Esophagus muscularis mucosa (tissue), 4 donors: ENCODE measurements at regions not wholly inside any gene's neighbourhood (a gene's known extent, or its start where the extent isn't known, plus 50 kb on each side); places are given as distances from the start of the nearest gene placed in this dataset.
A peak's percentile ranks its signal among the peaks of the same experiment; 100 is the strongest.

Experiments used
- DNase-seq: peaks from one replicate; pipeline ENCODE4 v3.0.0-alpha.2; 2017; ENCODE audit errors: extremely low spot score
- H3K27ac ChIP-seq, 4 donors: fragments of 200-600 bp; sonication (generic); replicated peaks in 1 of 4; 1 replicate in 3 of 4; 2 replicates in 1 of 4; pipeline ENCODE4 v1.5.1; 2016 to 2019; ENCODE audit warnings: mild to moderate bottlenecking in 1 of 4
- H3K27me3 ChIP-seq, 4 donors: fragments of 200-600 bp; sonication (generic); one replicate each; pipeline versions ENCODE4 v1.5.1 to v1.6.0; 2016 to 2019
- H3K36me3 ChIP-seq, 4 donors: fragments of 200-600 bp; sonication (generic); one replicate each; pipeline ENCODE4 v1.5.1; 2016 to 2019
- H3K4me1 ChIP-seq, 4 donors: fragments of 200-600 bp; sonication (generic); one replicate each; pipeline ENCODE4 v1.5.1; 2016 to 2019
- H3K4me3 ChIP-seq, 4 donors: fragments of 200-600 bp; sonication (generic); 1 replicate in 2 of 4; 2 replicates in 2 of 4; pipeline ENCODE4 v1.5.1; 2016 to 2019; ENCODE audit warnings: mild to moderate bottlenecking in 4 of 4, moderate library complexity in 1 of 4
- H3K9me3 ChIP-seq, 4 donors: fragments of 200-600 bp; sonication (generic); 1 replicate in 3 of 4; 2 replicates in 1 of 4; pipeline ENCODE4 v1.5.1; 2016 to 2019
- EP300 ChIP-seq: sonication (generic); formaldehyde crosslinking; IDR thresholded peaks from one replicate; pipeline ENCODE4 v1.6.1; 2017; ENCODE audit warnings: antibody characterized with exemption
- POLR2A ChIP-seq: fragments of 450-650 bp; IDR thresholded peaks from one replicate; pipeline ENCODE4 v1.6.1; 2017; ENCODE audit warnings: antibody characterized with exemption, moderate library complexity, mild to moderate bottlenecking, low read depth
- POLR2AphosphoS5 ChIP-seq, 2 donors: sonication (generic); formaldehyde crosslinking; IDR thresholded peaks; one replicate each; pipeline ENCODE4 v1.6.1; 2017; ENCODE audit warnings: antibody characterized with exemption in 2 of 2
- WGBS: methylation state at CpG from one replicate; pipeline ENCODE4 v1.1.5; 2018; 5-methylcytosine and 5-hydroxymethylcytosine counted together
- intact Hi-C: fragments of 100-400 bp; cut with DNase I; formaldehyde crosslinking; loops from one replicate; pipeline ENCODE4 v1.15.1; 2023
- TF ChIP-seq, protein P1 (sequence below), 3 experiments: fragments of 200-600 bp in 2 of 3; fragments of 450-650 bp in 1 of 3; sonication (generic) in 2 of 3; IDR thresholded peaks; one replicate each; pipeline ENCODE4 v1.5.1; 2017 to 2019; ENCODE audit warnings: antibody characterized with exemption in 3 of 3, mild to moderate bottlenecking in 2 of 3, moderate library complexity in 1 of 3

DNA sequence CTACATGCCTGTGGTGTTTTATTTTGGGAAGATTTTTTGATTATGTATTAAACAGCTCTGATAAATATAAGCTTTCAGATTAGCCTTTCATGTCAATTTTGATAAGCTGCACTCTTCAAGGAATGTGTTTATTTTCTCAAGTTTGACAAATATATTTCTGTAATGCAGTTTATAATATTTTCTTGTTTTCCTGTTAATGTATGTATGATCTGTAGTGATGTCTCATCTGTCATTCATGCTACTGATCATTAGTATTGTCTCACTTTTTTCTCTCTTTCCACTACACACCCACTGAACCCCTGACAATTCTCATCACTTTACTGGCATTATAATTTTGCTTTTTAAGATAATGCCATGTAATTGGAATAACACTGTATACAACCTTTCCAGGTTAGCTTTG, 100.9 kb downstream of the TMEM18 start:
- Histone ChIP-seq H3K4me3 (no peak overlapping the region), H3K4me1 (no peaks in the 10 kb centered on the region), H3K9me3 (peaks cover 0 to 45% (median 28%) of the 10 kb centered on the region in 4 donors), H3K27me3 (no peaks in the 10 kb centered on the region), H3K27ac (no peak overlapping the region), H3K36me3 (no peaks in the 10 kb centered on the region)
- no peak for DNase-seq
- intact Hi-C loops: no loop called here
- TF ChIP-seq, protein P1, sequence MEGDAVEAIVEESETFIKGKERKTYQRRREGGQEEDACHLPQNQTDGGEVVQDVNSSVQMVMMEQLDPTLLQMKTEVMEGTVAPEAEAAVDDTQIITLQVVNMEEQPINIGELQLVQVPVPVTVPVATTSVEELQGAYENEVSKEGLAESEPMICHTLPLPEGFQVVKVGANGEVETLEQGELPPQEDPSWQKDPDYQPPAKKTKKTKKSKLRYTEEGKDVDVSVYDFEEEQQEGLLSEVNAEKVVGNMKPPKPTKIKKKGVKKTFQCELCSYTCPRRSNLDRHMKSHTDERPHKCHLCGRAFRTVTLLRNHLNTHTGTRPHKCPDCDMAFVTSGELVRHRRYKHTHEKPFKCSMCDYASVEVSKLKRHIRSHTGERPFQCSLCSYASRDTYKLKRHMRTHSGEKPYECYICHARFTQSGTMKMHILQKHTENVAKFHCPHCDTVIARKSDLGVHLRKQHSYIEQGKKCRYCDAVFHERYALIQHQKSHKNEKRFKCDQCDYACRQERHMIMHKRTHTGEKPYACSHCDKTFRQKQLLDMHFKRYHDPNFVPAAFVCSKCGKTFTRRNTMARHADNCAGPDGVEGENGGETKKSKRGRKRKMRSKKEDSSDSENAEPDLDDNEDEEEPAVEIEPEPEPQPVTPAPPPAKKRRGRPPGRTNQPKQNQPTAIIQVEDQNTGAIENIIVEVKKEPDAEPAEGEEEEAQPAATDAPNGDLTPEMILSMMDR (IDR thresholded peaks at IDR 0.05): no peak
- TF ChIP-seq POLR2AphosphoS5 (IDR thresholded peaks at IDR 0.05): no peak

DNA sequence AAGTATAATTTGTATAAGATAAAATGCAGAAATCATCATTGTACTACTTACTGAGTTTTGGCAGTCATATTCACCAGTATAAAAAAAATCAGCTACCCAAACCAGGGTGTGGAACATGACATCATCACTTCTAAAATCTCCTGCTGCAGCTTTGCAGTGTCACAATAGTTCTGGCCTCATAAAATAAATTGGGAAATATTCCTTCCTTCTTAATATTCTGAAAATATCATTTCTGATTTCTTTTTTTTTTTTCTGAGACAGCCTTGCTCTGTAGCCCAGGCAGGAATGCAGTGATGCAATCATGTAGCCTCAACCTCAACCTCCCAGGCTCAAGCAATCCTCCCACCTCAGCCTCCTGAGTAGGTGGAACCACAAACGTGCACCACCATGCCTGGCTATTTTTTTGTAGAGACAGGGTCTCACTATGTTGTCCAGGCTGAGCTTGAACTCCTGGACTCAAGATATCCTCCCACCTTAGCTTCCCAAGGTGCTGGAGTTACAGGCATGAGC, 101.4 kb downstream of the TMEM18 start:
- no peaks in the 10 kb centered on the region for H3K27me3 ChIP-seq

DNA sequence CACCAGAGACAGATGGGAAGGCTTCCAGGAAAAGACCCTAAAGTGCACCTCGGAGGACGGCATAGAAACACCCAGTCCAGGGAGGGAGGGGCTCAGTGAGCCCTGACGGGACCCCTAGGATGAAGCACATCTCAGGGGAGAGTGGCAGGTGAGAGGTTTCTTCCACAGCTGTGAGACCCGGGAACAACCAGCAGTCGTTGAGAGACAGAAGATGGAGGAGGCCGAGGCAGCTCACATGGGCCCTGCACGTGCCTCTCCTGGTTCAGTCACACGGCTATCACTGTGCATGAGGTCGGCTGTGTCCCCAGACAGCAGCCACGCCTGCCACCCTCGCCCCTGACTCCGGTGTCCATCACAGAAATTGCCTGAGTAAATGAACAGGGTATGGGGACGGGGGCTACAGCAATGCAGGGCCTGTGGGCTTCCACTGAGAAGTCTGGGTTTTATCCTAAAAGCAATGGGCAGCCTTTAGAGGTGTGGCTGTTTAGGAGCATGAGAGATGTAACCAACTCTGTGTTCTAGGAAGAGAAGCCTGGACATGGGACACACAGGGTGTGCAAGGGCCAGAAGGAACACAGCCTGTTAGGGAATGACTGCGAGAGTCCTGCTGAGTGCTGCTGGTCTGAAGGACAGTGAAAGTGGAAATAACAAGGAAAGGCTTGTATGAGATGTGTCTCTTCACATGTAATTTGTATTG, 102.0 kb downstream of the TMEM18 start:
- Histone ChIP-seq H3K4me3 (no peak overlapping the region), H3K27me3 (no peaks in the 10 kb centered on the region), H3K9me3 (peaks cover 0 to 54% (median 32%) of the 10 kb centered on the region in 4 donors), H3K4me1 (no peaks in the 10 kb centered on the region), H3K27ac (peak overlapping the region in 1 of 4 donors; percentile 6), H3K36me3 (no peaks in the 10 kb centered on the region)
- no peak for DNase-seq
- intact Hi-C loops: no loop called here
- 88% methylated on average over 12 of the region's 14 CpGs for WGBS
- TF ChIP-seq EP300 (no peak), POLR2AphosphoS5 (IDR thresholded peaks at IDR 0.05) (no peak), POLR2A (no peak)
- TF ChIP-seq, protein P1 (IDR thresholded peaks at IDR 0.05): no peak

More for the DNA sequence above, 101.4 kb downstream of the TMEM18 start:
- TF ChIP-seq POLR2A: no peak
- TF ChIP-seq POLR2AphosphoS5 (IDR thresholded peaks at IDR 0.05): no peak
- TF ChIP-seq, protein P1 (IDR thresholded peaks at IDR 0.05): no peak
- TF ChIP-seq EP300: no peak
- no peaks in the 10 kb centered on the region for H3K4me1 ChIP-seq
- H3K4me3 ChIP-seq: no peak overlapping the region
- intact Hi-C loops: no loop called here
- peaks cover 0 to 50% (median 32%) of the 10 kb centered on the region in 4 donors for H3K9me3 ChIP-seq
- no peak overlapping the region for H3K27ac ChIP-seq
- WGBS: 71% methylated on average over 1 of the region's 1 CpG
- no peaks in the 10 kb centered on the region for H3K36me3 ChIP-seq
- DNase-seq: no peak

DNA sequence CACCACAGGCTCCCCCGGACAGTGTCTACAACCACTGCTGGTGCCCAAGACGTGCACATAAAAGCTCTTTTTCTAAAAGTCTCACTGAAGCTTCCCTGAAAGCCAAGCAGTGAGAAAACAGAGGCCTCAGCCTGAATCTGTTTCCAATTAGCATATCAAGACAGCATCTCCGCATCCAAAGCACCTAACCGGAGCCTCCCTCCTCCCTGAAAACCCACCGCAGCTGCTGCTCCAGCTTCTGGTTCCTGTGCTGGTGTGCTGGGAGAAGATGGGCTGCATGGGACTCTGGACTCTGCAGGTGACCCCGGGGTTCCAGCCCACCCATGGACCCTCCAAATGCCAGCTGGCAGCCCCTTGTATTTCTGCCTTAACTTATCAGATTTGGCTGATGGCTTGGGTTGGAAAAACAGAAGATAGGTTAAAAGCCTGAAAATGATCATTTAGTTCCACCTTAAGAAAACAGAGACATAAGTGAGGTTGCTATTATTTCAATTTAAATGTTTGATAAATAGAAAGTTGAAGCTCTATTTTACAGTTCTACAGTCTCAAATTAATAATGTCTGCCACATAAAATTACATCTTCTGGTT, 103.3 kb downstream of the TMEM18 start:
- TF ChIP-seq POLR2A (no peak), POLR2AphosphoS5 (IDR thresholded peaks at IDR 0.05) (no peak), EP300 (no peak)
- TF ChIP-seq, protein P1 (IDR thresholded peaks at IDR 0.05): no peak

More for the DNA sequence above, 103.3 kb downstream of the TMEM18 start:
- Histone ChIP-seq H3K4me1 (no peaks in the 10 kb centered on the region), H3K4me3 (no peak overlapping the region), H3K27ac (no peak overlapping the region), H3K9me3 (peaks cover 0 to 54% (median 32%) of the 10 kb centered on the region in 4 donors), H3K27me3 (no peaks in the 10 kb centered on the region), H3K36me3 (no peaks in the 10 kb centered on the region)
- intact Hi-C loops: no loop called here
- 50% methylated on average over 6 of the region's 6 CpGs for WGBS
- DNase-seq: no peak
